ENCODE measurements at regions not wholly inside any gene's neighbourhood (a gene's known extent, or its start where the extent isn't known, plus 50 kb on each side); places are given as distances from the start of the nearest gene placed in this dataset.

GRCh38 chr6:141764388-141764787 lies 368.3 kb upstream of the GJE1 start:
- no peak for TF ChIP-seq ZNF274 (IDR thresholded peaks at IDR 0.05; ENCODE audit: low read depth, low read length)
- TF ChIP-seq YY1 (IDR thresholded peaks at IDR 0.05; ENCODE audit: insufficient read depth, insufficient read length), result no peak
- no peak for TF ChIP-seq SUZ12 (IDR thresholded peaks at IDR 0.05; ENCODE audit: extremely low read depth, insufficient read depth, insufficient read length)
